PC-3 (cell line): ENCODE measurements at regions not wholly inside any gene's neighbourhood (a gene's known extent, or its start where the extent isn't known, plus 50 kb on each side); places are given as distances from the start of the nearest gene placed in this dataset.

Source experiments
- ATAC-seq: fragments of 200-7000 bp; cut with Tn5 transposase; 2 replicates; pipeline ENCODE4 v1.9.1; 2020; ENCODE audit warnings: mild to moderate bottlenecking, moderate library complexity
- BruUV-seq: library from RNA; stranded (reverse); fragments of 400-500 nt; replicated peaks from 2 replicates; lab custom pipeline; 2021; lab: Mats Ljungman, UMichigan
- CTCF ChIA-PET: fragments of 300-600 bp; sonication (Branson Sonifier 250); formaldehyde crosslinking; loops from one replicate; lab custom pipeline; 2022; ENCODE audit warnings: antibody characterized with exemption; lab: Charles Lee
- POLR2A ChIA-PET: fragments of 300-600 bp; sonication (Branson Sonifier 250); formaldehyde crosslinking; loops from one replicate; lab custom pipeline; 2022; ENCODE audit warnings: antibody characterized with exemption; ENCODE audit not compliant: unreplicated experiment; lab: Charles Lee
- DNase-seq: peaks from one replicate; pipeline ENCODE4 v3.0.0-alpha.2; 2015
- H2AFZ ChIP-seq: fragments of 300-600 bp; sonication (generic); 2 replicates; pipeline ENCODE4 v1.6.0; 2016; ENCODE audit warnings: antibody characterized with exemption, low read length
- H3F3A ChIP-seq: fragments of 300-600 bp; sonication (generic); one replicate; pipeline ENCODE4 v1.6.0; 2017; ENCODE audit warnings: antibody characterized with exemption, low read length, control low read depth, mild to moderate bottlenecking; ENCODE audit not compliant: unreplicated experiment
- H3K27ac ChIP-seq: fragments of 300-600 bp; sonication (generic); 2 replicates; pipeline ENCODE4 v1.5.1; 2016; ENCODE audit warnings: mild to moderate bottlenecking, low read length
- H3K27me3 ChIP-seq: fragments of 300-600 bp; sonication (generic); 2 replicates; pipeline ENCODE4 v1.6.1; 2016; ENCODE audit warnings: low read length, mixed read lengths
- H3K36me3 ChIP-seq: fragments of 300-600 bp; sonication (generic); 2 replicates; pipeline ENCODE4 v1.6.1; 2016; ENCODE audit warnings: low read depth, mixed run types, low read length, mixed read lengths
- H3K4me1 ChIP-seq: fragments of 300-600 bp; sonication (generic); 2 replicates; pipeline ENCODE4 v1.5.1; 2016; ENCODE audit warnings: low read length; ENCODE audit not compliant: insufficient read depth
- H3K4me2 ChIP-seq: fragments of 300-600 bp; sonication (generic); 2 replicates; pipeline ENCODE4 v1.6.0; 2016; ENCODE audit warnings: low read length
- H3K4me3 ChIP-seq: fragments of 300-600 bp; sonication (generic); 2 replicates; pipeline ENCODE4 v1.5.1; 2016; ENCODE audit warnings: mild to moderate bottlenecking, low read length, mixed read lengths
- H3K79me2 ChIP-seq: fragments of 300-600 bp; sonication (generic); 2 replicates; pipeline ENCODE4 v1.6.1; 2017; ENCODE audit warnings: low read length, mixed read lengths
- H3K9ac ChIP-seq: fragments of 300-600 bp; sonication (generic); 2 replicates; pipeline ENCODE4 v1.6.0; 2016; ENCODE audit warnings: mild to moderate bottlenecking, low read length
- H3K9me2 ChIP-seq: fragments of 300-600 bp; sonication (generic); replicated peaks from 2 replicates; pipeline ENCODE4 v1.6.1; 2016; ENCODE audit warnings: mixed run types, low read length, mixed read lengths
- H3K9me3 ChIP-seq: fragments of 300-600 bp; sonication (generic); 2 replicates; pipeline ENCODE4 v1.6.1; 2016; ENCODE audit warnings: low read length, mixed read lengths
- H4K20me1 ChIP-seq: fragments of 300-600 bp; sonication (generic); 2 replicates; pipeline ENCODE4 v1.6.1; 2016; ENCODE audit warnings: low read length, mixed read lengths
- CTCF ChIP-seq: fragments of 300-600 bp; sonication (generic); conservative IDR thresholded peaks from 2 replicates; pipeline ENCODE4 v1.5.1; 2017; ENCODE audit warnings: antibody characterized with exemption, low read depth, mild to moderate bottlenecking, low read length
- EZH2 ChIP-seq: fragments of 300-600 bp; sonication (generic); IDR thresholded peaks from one replicate; pipeline ENCODE4 v1.6.1; 2017; ENCODE audit warnings: antibody characterized with exemption, mild to moderate bottlenecking, low read length; ENCODE audit not compliant: unreplicated experiment
- EZH2phosphoT487 ChIP-seq: fragments of 300-600 bp; sonication (generic); IDR thresholded peaks from 2 replicates; pipeline ENCODE4 v1.6.1; 2018; ENCODE audit warnings: mild to moderate bottlenecking, antibody characterized with exemption, low read length, borderline replicate concordance
- intact Hi-C: fragments of 100-400 bp; cut with micrococcal nuclease; formaldehyde crosslinking; loops from 2 replicates; pipeline ENCODE4 v1.9.0; 2023

GRCh38 chr10:11387551-11388222 is 223.8 kb downstream of the USP6NL start:
- Histone ChIP-seq H3K79me2 (no peaks in the 10 kb centered on the region), H3K36me3 (no peaks in the 10 kb centered on the region), H3K4me1 (no peaks in the 10 kb centered on the region), H3K9me2 (no peaks in the 10 kb centered on the region), H3K27ac (no peak overlapping the region), H3K27me3 (peaks cover 14% of the 10 kb centered on the region; the same call in 1 of the 2 replicates), H3K4me3 (no peak overlapping the region), H3F3A (no peaks in the 10 kb centered on the region), H3K4me2 (no peak overlapping the region), H4K20me1 (no peaks in the 10 kb centered on the region), H3K9ac (no peak overlapping the region), H2AFZ (no peak overlapping the region), H3K9me3 (no peaks in the 10 kb centered on the region)
- ATAC-seq (no peak), DNase-seq (no peak)
- ChIA-PET POLR2A (no interaction called here), CTCF (no interaction called here)
- no TSS peak for BruUV-seq
- TF ChIP-seq EZH2 (no peak), CTCF (no peak), EZH2phosphoT487 (no peak)
- intact Hi-C loops, result no loop called here

- no peaks in the 10 kb centered on the region for H3K36me3 ChIP-seq
- BruUV-seq, result no TSS peak
- CTCF ChIA-PET, result no interaction called here
- no peaks in the 10 kb centered on the region for H3F3A ChIP-seq
- H3K9me3 ChIP-seq, result no peaks in the 10 kb centered on the region
- DNase-seq (no peak), ATAC-seq (no peak)
- H3K9me2 ChIP-seq, result no peaks in the 10 kb centered on the region
- peaks cover 11% of the 10 kb centered on the region; the same call in 1 of the 2 replicates for H3K27me3 ChIP-seq
- H3K4me2 ChIP-seq, result no peak overlapping the region
- H3K4me1 ChIP-seq, result no peaks in the 10 kb centered on the region
- no peak overlapping the region for H3K4me3 ChIP-seq
- no peaks in the 10 kb centered on the region for H4K20me1 ChIP-seq
- intact Hi-C loops, result no loop called here
- H3K27ac ChIP-seq, result no peak overlapping the region
- no peak overlapping the region for H2AFZ ChIP-seq
- TF ChIP-seq CTCF (no peak), EZH2 (no peak), EZH2phosphoT487 (no peak)
- no peaks in the 10 kb centered on the region for H3K79me2 ChIP-seq
- no peak overlapping the region for H3K9ac ChIP-seq
- POLR2A ChIA-PET, result no interaction called here
Measured at GRCh38 chr10:11387044-11387443, 224.4 kb downstream of the USP6NL start.
